CD4-positive, alpha-beta T cell treated with Interleukin-6 at 100 ng/mL for 8 hours (primary cell): ENCODE measurements at regions not wholly inside any gene's neighbourhood (a gene's known extent, or its start where the extent isn't known, plus 50 kb on each side); places are given as distances from the start of the nearest gene placed in this dataset.
"Not testable (repeated sequence)": the region's sequence is repeated elsewhere in the genome, so short reads cannot be mapped to it uniquely, and the experiment has no call there.

Source experiments
- DNase-seq: peaks from one replicate; pipeline ENCODE4 v3.0.0-alpha.2; 2020; ENCODE audit warnings: mixed read lengths, low spot score

GRCh38 chrX:122363112-122363795, 820.8 kb upstream of the GRIA3 start:
- DNase-seq, result no peak

- DNase-seq, result not testable (repeated sequence)
Measured at GRCh38 chrX:122375533-122375932, 808.5 kb upstream of the GRIA3 start.

GRCh38 chrX:122389005-122389404, 795.1 kb upstream of the GRIA3 start:
- DNase-seq, result no peak

GRCh38 chrX:122418758-122419157, 765.3 kb upstream of the GRIA3 start:
- no peak for DNase-seq

GRCh38 chrX:122421434-122422121, 762.5 kb upstream of the GRIA3 start:
- no peak for DNase-seq

GRCh38 chrX:122422547-122422946, 761.5 kb upstream of the GRIA3 start:
- DNase-seq, result no peak

GRCh38 chrX:122434942-122435341, 749.1 kb upstream of the GRIA3 start:
- DNase-seq, result no peak

GRCh38 chrX:122439831-122440230, 744.2 kb upstream of the GRIA3 start:
- no peak for DNase-seq

GRCh38 chrX:122440832-122441231, 743.2 kb upstream of the GRIA3 start:
- DNase-seq, result no peak

- no peak for DNase-seq
Measured at GRCh38 chrX:122441451-122441850, 742.6 kb upstream of the GRIA3 start.

- no peak for DNase-seq
Measured at GRCh38 chrX:122445466-122445865, 738.6 kb upstream of the GRIA3 start.

GRCh38 chrX:122464341-122464740, 719.7 kb upstream of the GRIA3 start:
- DNase-seq, result no peak

GRCh38 chrX:122475306-122475705, 708.8 kb upstream of the GRIA3 start:
- DNase-seq, result no peak

- no peak for DNase-seq
Measured at GRCh38 chrX:122500556-122500955, 683.5 kb upstream of the GRIA3 start.

- no peak for DNase-seq
Measured at GRCh38 chrX:122501652-122502051, 682.4 kb upstream of the GRIA3 start.

- DNase-seq, result no peak
Measured at GRCh38 chrX:122504026-122504425, 680.1 kb upstream of the GRIA3 start.

- DNase-seq, result no peak
Measured at GRCh38 chrX:122512561-122513072, 671.5 kb upstream of the GRIA3 start.

- DNase-seq, result no peak
Measured at GRCh38 chrX:122517786-122518185, 666.3 kb upstream of the GRIA3 start.

GRCh38 chrX:122545778-122546177, 638.3 kb upstream of the GRIA3 start:
- no peak for DNase-seq

- no peak for DNase-seq
Measured at GRCh38 chrX:122546269-122546668, 637.8 kb upstream of the GRIA3 start.

GRCh38 chrX:122552286-122552800, 631.7 kb upstream of the GRIA3 start:
- DNase-seq, result no peak

GRCh38 chrX:122555925-122556324, 628.2 kb upstream of the GRIA3 start:
- no peak for DNase-seq

GRCh38 chrX:122565952-122566351, 618.1 kb upstream of the GRIA3 start:
- DNase-seq, result no peak
